ENCODE measurements at regions not wholly inside any gene's neighbourhood (a gene's known extent, or its start where the extent isn't known, plus 50 kb on each side); places are given as distances from the start of the nearest gene placed in this dataset.
A peak's percentile ranks its signal among the peaks of the same experiment; 100 is the strongest.

GRCh38 chr2:157967856-157968255, 91.7 kb upstream of the ACVR1 start:
- Histone ChIP-seq H3K27me3 (no peaks in the 10 kb centered on the region), H3K4me1 (no peaks in the 10 kb centered on the region), H3K36me3 (no peaks in the 10 kb centered on the region), H3K9me3 (peaks cover 0 to 6% (median 0%) of the 10 kb centered on the region in 12 donors), H3K27ac (no peak overlapping the region), H3K4me3 (no peak overlapping the region)
- 91 to 96% (median 94%) methylated on average over 15 to 21 of the region's 21 CpGs for WGBS, 4 donors
- intact Hi-C loops (cut with DNase I) = no loop called here
- peak in 1 of 5 donors; percentile 53 for DNase-seq
- no peak for ATAC-seq
- TF ChIP-seq POLR2A (IDR thresholded peaks at IDR 0.05) = no peak
- TF ChIP-seq CTCF (IDR thresholded peaks at IDR 0.05) = no peak

GRCh38 chr2:157959249-157959648, 83.1 kb upstream of the ACVR1 start:
- DNase-seq (no peak), ATAC-seq (no peak)
- H3K27me3 ChIP-seq = no peaks in the 10 kb centered on the region
- peaks cover 0 to 40% (median 25%) of the 10 kb centered on the region in 12 donors for H3K9me3 ChIP-seq
- intact Hi-C loops (cut with DNase I) = no loop called here
- no peak overlapping the region for H3K4me3 ChIP-seq
- TF ChIP-seq POLR2A (IDR thresholded peaks at IDR 0.05) (no peak), CTCF (IDR thresholded peaks at IDR 0.05) (no peak)
- no peak overlapping the region for H3K27ac ChIP-seq
- 81 to 95% (median 91%) methylated on average over 3 of the region's 3 CpGs for WGBS, 4 donors
- no peaks in the 10 kb centered on the region for H3K4me1 ChIP-seq
- no peaks in the 10 kb centered on the region for H3K36me3 ChIP-seq

GRCh38 chr2:157957596-157957995, 81.5 kb upstream of the ACVR1 start:
- no peaks in the 10 kb centered on the region for H3K27me3 ChIP-seq
- no peak for DNase-seq
- TF ChIP-seq POLR2A (IDR thresholded peaks at IDR 0.05) (no peak), CTCF (IDR thresholded peaks at IDR 0.05) (no peak)
- intact Hi-C loops (cut with DNase I) = no loop called here
- no peaks in the 10 kb centered on the region for H3K36me3 ChIP-seq
- no peak for ATAC-seq
- 30 to 64% (median 45%) methylated on average over 3 of the region's 3 CpGs for WGBS, 4 donors
- H3K4me1 ChIP-seq = no peaks in the 10 kb centered on the region
- H3K4me3 ChIP-seq = no peak overlapping the region
- H3K9me3 ChIP-seq = peaks cover 0 to 40% (median 25%) of the 10 kb centered on the region in 12 donors
- no peak overlapping the region for H3K27ac ChIP-seq

GRCh38 chr2:157952558-157952957, 76.4 kb upstream of the ACVR1 start:
- TF ChIP-seq POLR2A (IDR thresholded peaks at IDR 0.05) (no peak), CTCF (IDR thresholded peaks at IDR 0.05) (no peak)
- Histone ChIP-seq H3K27ac (no peak overlapping the region), H3K4me3 (no peak overlapping the region), H3K4me1 (no peaks in the 10 kb centered on the region), H3K9me3 (peaks cover 0 to 26% (median 11%) of the 10 kb centered on the region in 12 donors), H3K36me3 (no peaks in the 10 kb centered on the region), H3K27me3 (no peaks in the 10 kb centered on the region)
- 74 to 80% (median 76%) methylated on average over 4 of the region's 4 CpGs for WGBS, 4 donors
- ATAC-seq (no peak), DNase-seq (no peak)
- intact Hi-C loops (cut with DNase I) = no loop called here

Data from heart left ventricle (tissue), 16 donors.